DOHH2 (cell line): ENCODE measurements at regions not wholly inside any gene's neighbourhood (a gene's known extent, or its start where the extent isn't known, plus 50 kb on each side); places are given as distances from the start of the nearest gene placed in this dataset.

Experiments used
- H3F3A ChIP-seq: fragments of 200-600 bp; sonication (generic), shearing (Covaris generic); 2 replicates; pipeline ENCODE4 v1.6.0; 2016; ENCODE audit warnings: antibody characterized with exemption, mild to moderate bottlenecking; ENCODE audit not compliant: control insufficient read depth, insufficient read depth
- H3K27ac ChIP-seq: fragments of 200-600 bp; sonication (generic); 2 replicates; pipeline ENCODE4 v1.5.1; 2014; ENCODE audit warnings: low read depth, mild to moderate bottlenecking, low read length, moderate library complexity
- H3K27me3 ChIP-seq: fragments of 200-600 bp; sonication (generic); 2 replicates; pipeline ENCODE4 v1.6.1; 2014; ENCODE audit warnings: mild to moderate bottlenecking, low read length, mixed read lengths; ENCODE audit not compliant: control insufficient read depth
- H3K36me3 ChIP-seq: fragments of 200-600 bp; sonication (generic); 2 replicates; pipeline ENCODE4 v1.6.1; 2014; ENCODE audit warnings: mild to moderate bottlenecking, low read length, moderate library complexity, mixed read lengths; ENCODE audit not compliant: control insufficient read depth
- H3K4me1 ChIP-seq: fragments of 200-600 bp; sonication (generic); 2 replicates; pipeline ENCODE4 v1.6.1; 2014; ENCODE audit warnings: mild to moderate bottlenecking, low read length, mixed read lengths; ENCODE audit not compliant: control insufficient read depth
- H3K4me2 ChIP-seq: fragments of 200-600 bp; sonication (generic); 2 replicates; pipeline ENCODE4 v1.6.0; 2014; ENCODE audit warnings: mild to moderate bottlenecking, low read length, moderate library complexity
- H3K4me3 ChIP-seq: fragments of 200-600 bp; sonication (generic); 2 replicates; pipeline ENCODE4 v1.5.1; 2014; ENCODE audit warnings: mild to moderate bottlenecking, low read length, mixed read lengths
- H3K79me2 ChIP-seq: fragments of 200-600 bp; sonication (generic); 2 replicates; pipeline ENCODE4 v1.6.1; 2014; ENCODE audit warnings: mild to moderate bottlenecking, low read length, mixed read lengths; ENCODE audit not compliant: control insufficient read depth
- H3K9me2 ChIP-seq: fragments of 200-600 bp; sonication (generic); replicated peaks from 2 replicates; pipeline ENCODE4 v1.6.1; 2014; ENCODE audit warnings: mild to moderate bottlenecking, low read length, mixed read lengths; ENCODE audit not compliant: control insufficient read depth
- H3K9me3 ChIP-seq: fragments of 200-600 bp; sonication (generic); 2 replicates; pipeline ENCODE4 v1.6.1; 2014; ENCODE audit warnings: antibody characterized with exemption, low read length, mixed read lengths; ENCODE audit not compliant: control insufficient read depth, insufficient read depth
- H4K20me1 ChIP-seq: fragments of 200-600 bp; sonication (generic); 2 replicates; pipeline ENCODE4 v1.6.0; 2014; ENCODE audit warnings: low read depth, mild to moderate bottlenecking, antibody characterized with exemption, low read length, moderate library complexity; ENCODE audit not compliant: control insufficient read depth, insufficient read depth
- CTCF ChIP-seq: fragments of 200-600 bp; sonication (generic); IDR thresholded peaks from one replicate; pipeline ENCODE4 v1.5.1; 2014; ENCODE audit warnings: antibody characterized with exemption, mild to moderate bottlenecking, low read depth, low read length; ENCODE audit not compliant: poor library complexity, severe bottlenecking
- EZH2phosphoT487 ChIP-seq: fragments of 200-600 bp; sonication (generic); IDR thresholded peaks from 2 replicates; pipeline ENCODE4 v1.6.1; 2017; ENCODE audit warnings: borderline replicate concordance, mild to moderate bottlenecking, antibody characterized with exemption, low read length, moderate library complexity, mixed read lengths

- no peak overlapping the region for H3K27ac ChIP-seq
- no peak overlapping the region for H3K4me2 ChIP-seq
- H3K9me3 ChIP-seq = no peaks in the 10 kb centered on the region
- no peak for TF ChIP-seq EZH2phosphoT487
- TF ChIP-seq CTCF = no peak
- H4K20me1 ChIP-seq = no peaks in the 10 kb centered on the region
- no peak overlapping the region for H3K4me3 ChIP-seq
- H3K27me3 ChIP-seq = no peaks in the 10 kb centered on the region
- no peaks in the 10 kb centered on the region for H3K9me2 ChIP-seq
- H3K79me2 ChIP-seq = no peaks in the 10 kb centered on the region
- no peaks in the 10 kb centered on the region for H3K4me1 ChIP-seq
- no peaks in the 10 kb centered on the region for H3F3A ChIP-seq
- H3K36me3 ChIP-seq = no peaks in the 10 kb centered on the region
Observed at GRCh38 chr5:96128204-96128864, 166.7 kb upstream of the ELL2 start.

- Histone ChIP-seq H3K4me2 (no peak overlapping the region), H3K27me3 (no peaks in the 10 kb centered on the region), H3K9me2 (no peaks in the 10 kb centered on the region), H4K20me1 (no peaks in the 10 kb centered on the region), H3K79me2 (no peaks in the 10 kb centered on the region), H3K36me3 (no peaks in the 10 kb centered on the region), H3F3A (no peaks in the 10 kb centered on the region), H3K9me3 (no peaks in the 10 kb centered on the region), H3K27ac (no peak overlapping the region), H3K4me3 (no peak overlapping the region), H3K4me1 (no peaks in the 10 kb centered on the region)
- TF ChIP-seq EZH2phosphoT487 = no peak
- TF ChIP-seq CTCF = no peak
Observed at GRCh38 chr5:96127538-96127937, 165.9 kb upstream of the ELL2 start.

DNA sequence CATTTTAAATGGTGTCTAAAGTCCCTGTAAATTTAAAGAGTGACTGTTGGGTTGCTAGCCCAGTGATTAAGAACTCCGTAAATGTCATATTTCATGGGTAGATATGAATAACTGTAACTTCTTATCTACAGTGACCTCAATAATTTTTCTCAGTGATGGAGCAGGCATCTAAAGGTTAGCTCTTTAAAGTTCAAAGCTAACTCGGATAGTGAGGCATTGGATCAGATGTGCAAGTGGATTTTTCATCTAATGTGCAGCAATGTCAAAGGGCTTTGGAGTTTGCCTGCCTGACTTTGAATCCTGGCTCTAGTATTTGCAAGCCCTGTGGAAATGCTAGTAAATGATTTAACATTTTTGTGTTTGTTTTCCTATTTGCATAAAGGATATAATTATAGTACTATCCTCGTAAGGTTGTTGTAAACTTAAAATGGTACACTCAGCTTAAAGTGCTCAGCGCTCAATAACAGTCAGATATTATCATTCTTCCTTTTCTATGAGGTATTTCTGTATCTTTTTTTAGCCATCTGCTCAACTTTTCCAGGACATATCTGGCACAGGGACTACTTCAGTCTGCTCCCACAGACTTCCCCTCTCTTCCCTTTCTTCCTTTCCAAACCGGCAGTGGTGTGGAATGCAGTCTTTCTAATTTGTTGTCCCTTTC lies 163.7 kb upstream of the ELL2 start:
- Histone ChIP-seq H3K36me3 (no peaks in the 10 kb centered on the region), H3F3A (no peaks in the 10 kb centered on the region), H3K4me3 (no peak overlapping the region), H3K9me3 (no peaks in the 10 kb centered on the region), H3K27ac (no peak overlapping the region), H3K79me2 (no peaks in the 10 kb centered on the region), H3K4me1 (no peaks in the 10 kb centered on the region), H4K20me1 (no peaks in the 10 kb centered on the region), H3K27me3 (no peaks in the 10 kb centered on the region), H3K9me2 (no peaks in the 10 kb centered on the region), H3K4me2 (no peak overlapping the region)
- TF ChIP-seq EZH2phosphoT487 = no peak
- TF ChIP-seq CTCF = no peak
